ENCODE measurements at regions not wholly inside any gene's neighbourhood (a gene's known extent, or its start where the extent isn't known, plus 50 kb on each side); places are given as distances from the start of the nearest gene placed in this dataset.

DNA sequence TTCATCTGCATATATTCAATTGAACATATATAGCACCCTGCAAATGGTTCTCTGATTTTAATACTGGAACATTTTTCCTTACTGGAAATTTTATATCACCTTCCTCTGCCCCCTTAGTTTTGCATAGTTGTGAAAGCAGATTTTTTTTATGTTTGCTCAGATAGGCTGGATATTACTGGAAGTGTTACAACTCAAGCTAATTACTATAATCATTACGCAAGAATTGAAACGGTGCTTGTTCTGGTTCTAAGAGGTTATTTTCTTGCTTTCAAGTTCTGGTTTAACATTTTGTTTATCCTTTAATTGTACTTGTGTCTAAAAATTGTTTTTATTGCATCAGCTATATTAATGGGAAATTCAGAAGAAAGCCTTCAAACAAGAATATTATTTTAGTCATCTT, 95.6 kb upstream of the MYO16 start:
- TF ChIP-seq, protein P1, sequence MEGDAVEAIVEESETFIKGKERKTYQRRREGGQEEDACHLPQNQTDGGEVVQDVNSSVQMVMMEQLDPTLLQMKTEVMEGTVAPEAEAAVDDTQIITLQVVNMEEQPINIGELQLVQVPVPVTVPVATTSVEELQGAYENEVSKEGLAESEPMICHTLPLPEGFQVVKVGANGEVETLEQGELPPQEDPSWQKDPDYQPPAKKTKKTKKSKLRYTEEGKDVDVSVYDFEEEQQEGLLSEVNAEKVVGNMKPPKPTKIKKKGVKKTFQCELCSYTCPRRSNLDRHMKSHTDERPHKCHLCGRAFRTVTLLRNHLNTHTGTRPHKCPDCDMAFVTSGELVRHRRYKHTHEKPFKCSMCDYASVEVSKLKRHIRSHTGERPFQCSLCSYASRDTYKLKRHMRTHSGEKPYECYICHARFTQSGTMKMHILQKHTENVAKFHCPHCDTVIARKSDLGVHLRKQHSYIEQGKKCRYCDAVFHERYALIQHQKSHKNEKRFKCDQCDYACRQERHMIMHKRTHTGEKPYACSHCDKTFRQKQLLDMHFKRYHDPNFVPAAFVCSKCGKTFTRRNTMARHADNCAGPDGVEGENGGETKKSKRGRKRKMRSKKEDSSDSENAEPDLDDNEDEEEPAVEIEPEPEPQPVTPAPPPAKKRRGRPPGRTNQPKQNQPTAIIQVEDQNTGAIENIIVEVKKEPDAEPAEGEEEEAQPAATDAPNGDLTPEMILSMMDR (IDR thresholded peaks at IDR 0.05) = no peak
- no peak for TF ChIP-seq POLR2AphosphoS5 (IDR thresholded peaks at IDR 0.05)

All from esophagus muscularis mucosa (tissue), 3 donors.